Right atrium auricular region (tissue), 2 donors: ENCODE measurements at regions not wholly inside any gene's neighbourhood (a gene's known extent, or its start where the extent isn't known, plus 50 kb on each side); places are given as distances from the start of the nearest gene placed in this dataset.

Experiments used
- DNase-seq: peaks from one replicate; pipeline ENCODE4 v3.0.0-alpha.2; 2019; ENCODE audit warnings: low spot score
- H3K27ac ChIP-seq, 2 donors: fragments of 200-600 bp; sonication (generic); 1 replicate in 1 of 2; 2 replicates in 1 of 2; pipeline ENCODE4 v1.5.1; 2016 to 2019
- H3K27me3 ChIP-seq, 2 donors: fragments of 200-600 bp; sonication (generic); one replicate each; pipeline versions ENCODE4 v1.5.1 to v1.6.0; 2017 to 2019
- H3K36me3 ChIP-seq: fragments of 200-600 bp; sonication (generic); one replicate; pipeline ENCODE4 v1.5.1; 2016
- H3K4me1 ChIP-seq, 2 donors: fragments of 200-600 bp; sonication (generic); one replicate each; pipeline versions ENCODE4 v1.5.1 to v1.6.0; 2017 to 2019
- H3K4me3 ChIP-seq, 2 donors: fragments of 200-600 bp; sonication (generic); 1 replicate in 1 of 2; 2 replicates in 1 of 2; pipeline ENCODE4 v1.5.1; 2017 to 2019; ENCODE audit warnings: mild to moderate bottlenecking in 1 of 2, moderate library complexity in 1 of 2
- H3K9me3 ChIP-seq, 2 donors: fragments of 200-600 bp; sonication (generic); one replicate each; pipeline ENCODE4 v1.5.1; 2019
- CTCF ChIP-seq, 2 donors: fragments of 200-600 bp; sonication (generic); IDR thresholded peaks; one replicate each; pipeline ENCODE4 v1.5.1; 2019; ENCODE audit warnings: antibody characterized with exemption in 2 of 2

- H3K27me3 ChIP-seq: no peaks in the 10 kb centered on the region
- no peak overlapping the region for H3K27ac ChIP-seq
- no peak for DNase-seq
- H3K4me1 ChIP-seq: no peaks in the 10 kb centered on the region
- no peak overlapping the region for H3K4me3 ChIP-seq
- H3K9me3 ChIP-seq: peaks cover 0 to 4% of the 10 kb centered on the region in 2 donors
- no peak for TF ChIP-seq CTCF (IDR thresholded peaks at IDR 0.05)
- H3K36me3 ChIP-seq: no peaks in the 10 kb centered on the region
These were observed 80.6 kb downstream of the MFSD1 start for GRCh38 chr3:158882445-158882844.

GRCh38 chr3:158896729-158897128 lies 94.9 kb downstream of the MFSD1 start:
- no peak for TF ChIP-seq CTCF (IDR thresholded peaks at IDR 0.05)
- Histone ChIP-seq H3K27me3 (no peaks in the 10 kb centered on the region), H3K27ac (no peak overlapping the region), H3K36me3 (no peaks in the 10 kb centered on the region), H3K4me1 (no peaks in the 10 kb centered on the region), H3K9me3 (no peaks in the 10 kb centered on the region), H3K4me3 (no peak overlapping the region)
- DNase-seq: no peak

GRCh38 chr3:158906749-158907148 lies 104.9 kb downstream of the MFSD1 start:
- Histone ChIP-seq H3K4me3 (no peak overlapping the region), H3K27me3 (no peaks in the 10 kb centered on the region), H3K9me3 (no peaks in the 10 kb centered on the region), H3K27ac (no peak overlapping the region), H3K36me3 (no peaks in the 10 kb centered on the region), H3K4me1 (no peaks in the 10 kb centered on the region)
- DNase-seq: no peak
- TF ChIP-seq CTCF (IDR thresholded peaks at IDR 0.05): no peak

GRCh38 chr3:158908187-158908734 lies 106.4 kb downstream of the MFSD1 start:
- Histone ChIP-seq H3K9me3 (no peaks in the 10 kb centered on the region), H3K27ac (no peak overlapping the region), H3K27me3 (no peaks in the 10 kb centered on the region), H3K4me1 (no peaks in the 10 kb centered on the region), H3K4me3 (no peak overlapping the region), H3K36me3 (no peaks in the 10 kb centered on the region)
- DNase-seq: no peak
- TF ChIP-seq CTCF (IDR thresholded peaks at IDR 0.05): no peak

GRCh38 chr3:158909870-158910269 lies 108.0 kb downstream of the MFSD1 start:
- no peak for TF ChIP-seq CTCF (IDR thresholded peaks at IDR 0.05)
- H3K4me1 ChIP-seq: no peaks in the 10 kb centered on the region
- H3K27me3 ChIP-seq: no peaks in the 10 kb centered on the region
- no peak overlapping the region for H3K27ac ChIP-seq
- H3K4me3 ChIP-seq: no peak overlapping the region
- no peak for DNase-seq
- no peaks in the 10 kb centered on the region for H3K36me3 ChIP-seq
- H3K9me3 ChIP-seq: no peaks in the 10 kb centered on the region

- Histone ChIP-seq H3K4me3 (no peak overlapping the region), H3K9me3 (no peaks in the 10 kb centered on the region), H3K4me1 (no peaks in the 10 kb centered on the region), H3K27me3 (no peaks in the 10 kb centered on the region), H3K36me3 (no peaks in the 10 kb centered on the region), H3K27ac (no peak overlapping the region)
- DNase-seq: no peak
- TF ChIP-seq CTCF (IDR thresholded peaks at IDR 0.05): no peak
These were observed 109.7 kb downstream of the MFSD1 start for GRCh38 chr3:158911586-158911985.
